ENCODE measurements at regions not wholly inside any gene's neighbourhood (a gene's known extent, or its start where the extent isn't known, plus 50 kb on each side); places are given as distances from the start of the nearest gene placed in this dataset.

DNA sequence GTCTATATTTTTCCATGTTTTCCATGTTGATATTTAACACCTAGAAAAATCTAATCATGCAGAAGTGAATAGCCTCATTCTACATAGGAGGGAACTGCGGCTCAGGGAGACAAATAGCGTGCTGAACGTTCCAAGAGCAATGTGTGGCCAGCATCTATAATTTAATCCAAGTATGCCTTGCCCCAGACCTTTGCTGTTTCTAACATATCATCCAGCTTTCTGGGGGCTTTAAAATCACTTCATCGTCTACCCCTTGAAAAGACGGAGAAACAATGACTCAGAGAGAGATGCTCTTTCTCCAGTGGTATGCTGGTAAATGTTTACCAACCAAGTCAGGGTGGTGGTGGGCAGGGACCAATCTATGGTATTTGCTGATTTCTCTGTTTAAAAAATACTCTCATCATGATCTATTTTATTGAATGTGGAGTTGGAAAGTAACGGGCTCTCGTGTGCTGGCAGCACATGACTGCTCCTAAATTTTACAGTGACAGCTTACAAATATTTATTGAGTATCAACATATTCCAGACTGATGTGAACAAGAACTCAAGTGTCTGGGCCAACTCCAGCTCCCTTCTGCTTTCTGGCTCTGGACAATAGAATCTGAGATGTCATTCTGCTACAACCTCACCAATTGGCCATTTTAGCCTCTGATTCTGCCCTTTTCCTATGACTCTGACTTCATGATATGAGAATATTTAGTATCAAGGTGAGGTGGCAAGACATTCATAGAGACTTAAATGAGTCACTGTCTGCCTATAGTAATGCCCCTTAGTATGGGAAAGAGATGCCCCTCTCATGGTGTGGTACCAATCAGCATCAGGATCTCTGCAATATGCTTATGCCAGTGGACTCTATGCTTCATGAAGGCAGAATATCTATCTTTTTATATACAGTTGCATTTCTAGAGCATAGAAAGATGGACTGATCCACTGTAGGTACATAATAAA, 407.4 kb upstream of the TNC start:
- no peak for ATAC-seq
- CTCF ChIA-PET = interaction anchor here (0.6 to 5.1 kb wide), 33 partner anchors 9 to 1120 kb away, joined by 3 to 32 read pairs (median 4); partner anchors contain the start of gene TEX48
- Histone ChIP-seq H3K4me3 (no peak overlapping the region), H3K4me1 (no peaks in the 10 kb centered on the region), H3K9me3 (no peaks in the 10 kb centered on the region), H3K4me2 (no peak overlapping the region), H3K27ac (no peak overlapping the region)
- FAIRE-seq = peak; percentile 36
- WGBS (ENCODE audit: missing lambda C conversion rate) = 49% methylated on average over 7 of the region's 7 CpGs
- POLR2A ChIA-PET = no interaction called here
- TF ChIP-seq POLR2AphosphoS2 (conservative IDR thresholded peaks at IDR 0.05; ENCODE audit: low read length) (no peak), ZC3H11A (IDR thresholded peaks at IDR 0.05) (no peak), CEBPB (IDR thresholded peaks at IDR 0.05) (no peak), TP53 (CRISPR knock-in tag; IDR thresholded peaks at IDR 0.05) (no peak), SMC3 (IDR thresholded peaks at IDR 0.05) (no peak), POLR2A (IDR thresholded peaks at IDR 0.05; ENCODE audit: low read length) (no peak)
- TF ChIP-seq, protein P1, sequence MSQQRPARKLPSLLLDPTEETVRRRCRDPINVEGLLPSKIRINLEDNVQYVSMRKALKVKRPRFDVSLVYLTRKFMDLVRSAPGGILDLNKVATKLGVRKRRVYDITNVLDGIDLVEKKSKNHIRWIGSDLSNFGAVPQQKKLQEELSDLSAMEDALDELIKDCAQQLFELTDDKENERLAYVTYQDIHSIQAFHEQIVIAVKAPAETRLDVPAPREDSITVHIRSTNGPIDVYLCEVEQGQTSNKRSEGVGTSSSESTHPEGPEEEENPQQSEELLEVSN (IDR thresholded peaks at IDR 0.05; ENCODE audit: borderline replicate concordance, low read depth) = no peak
- TF ChIP-seq, protein P2, sequence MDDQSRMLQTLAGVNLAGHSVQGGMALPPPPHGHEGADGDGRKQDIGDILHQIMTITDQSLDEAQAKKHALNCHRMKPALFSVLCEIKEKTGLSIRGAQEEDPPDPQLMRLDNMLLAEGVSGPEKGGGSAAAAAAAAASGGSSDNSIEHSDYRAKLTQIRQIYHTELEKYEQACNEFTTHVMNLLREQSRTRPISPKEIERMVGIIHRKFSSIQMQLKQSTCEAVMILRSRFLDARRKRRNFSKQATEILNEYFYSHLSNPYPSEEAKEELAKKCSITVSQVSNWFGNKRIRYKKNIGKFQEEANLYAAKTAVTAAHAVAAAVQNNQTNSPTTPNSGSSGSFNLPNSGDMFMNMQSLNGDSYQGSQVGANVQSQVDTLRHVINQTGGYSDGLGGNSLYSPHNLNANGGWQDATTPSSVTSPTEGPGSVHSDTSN (IDR thresholded peaks at IDR 0.05) = no peak
- TF ChIP-seq, protein P3, sequence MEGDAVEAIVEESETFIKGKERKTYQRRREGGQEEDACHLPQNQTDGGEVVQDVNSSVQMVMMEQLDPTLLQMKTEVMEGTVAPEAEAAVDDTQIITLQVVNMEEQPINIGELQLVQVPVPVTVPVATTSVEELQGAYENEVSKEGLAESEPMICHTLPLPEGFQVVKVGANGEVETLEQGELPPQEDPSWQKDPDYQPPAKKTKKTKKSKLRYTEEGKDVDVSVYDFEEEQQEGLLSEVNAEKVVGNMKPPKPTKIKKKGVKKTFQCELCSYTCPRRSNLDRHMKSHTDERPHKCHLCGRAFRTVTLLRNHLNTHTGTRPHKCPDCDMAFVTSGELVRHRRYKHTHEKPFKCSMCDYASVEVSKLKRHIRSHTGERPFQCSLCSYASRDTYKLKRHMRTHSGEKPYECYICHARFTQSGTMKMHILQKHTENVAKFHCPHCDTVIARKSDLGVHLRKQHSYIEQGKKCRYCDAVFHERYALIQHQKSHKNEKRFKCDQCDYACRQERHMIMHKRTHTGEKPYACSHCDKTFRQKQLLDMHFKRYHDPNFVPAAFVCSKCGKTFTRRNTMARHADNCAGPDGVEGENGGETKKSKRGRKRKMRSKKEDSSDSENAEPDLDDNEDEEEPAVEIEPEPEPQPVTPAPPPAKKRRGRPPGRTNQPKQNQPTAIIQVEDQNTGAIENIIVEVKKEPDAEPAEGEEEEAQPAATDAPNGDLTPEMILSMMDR (IDR thresholded peaks at IDR 0.05) = no peak
- no peak for DNase-seq (ENCODE audit: low read depth in 1 of 2, low spot score in 1 of 2)

DNA sequence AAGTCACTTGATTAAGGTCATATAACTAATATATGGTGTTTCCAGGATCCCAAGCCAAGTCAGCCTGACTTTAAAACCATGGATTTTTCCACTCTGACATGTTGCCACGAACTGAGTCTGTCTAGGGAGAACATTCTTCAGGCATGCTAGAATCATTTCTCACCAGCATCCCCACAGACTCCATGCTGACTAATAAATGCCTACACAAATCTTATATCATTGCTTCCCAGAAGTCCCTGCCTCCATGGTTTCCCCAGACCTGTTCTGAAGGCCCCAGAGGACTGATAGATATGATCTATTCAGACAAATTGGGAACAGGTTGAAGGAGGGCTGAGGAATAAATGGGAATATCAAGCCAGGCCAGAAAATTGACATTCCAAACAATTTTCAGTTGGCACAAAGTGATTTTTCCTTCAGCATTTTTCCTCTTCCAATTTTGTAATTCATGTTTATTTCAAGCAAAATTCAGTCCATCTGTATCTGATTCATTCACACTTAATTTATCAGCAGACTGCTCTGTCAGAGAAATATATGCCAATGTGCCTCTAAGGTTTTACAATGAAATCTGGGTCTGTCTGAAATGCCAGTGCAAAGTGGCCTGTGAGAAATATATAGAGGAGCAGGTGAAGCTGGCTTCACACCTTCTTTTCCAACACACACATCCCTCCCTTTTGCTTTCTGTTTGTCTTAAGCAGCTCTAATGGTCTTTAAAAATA, 413.6 kb upstream of the TNC start:
- Histone ChIP-seq H3K4me3 (no peak overlapping the region), H3K9me3 (no peaks in the 10 kb centered on the region), H3K27ac (no peak overlapping the region), H3K4me2 (no peak overlapping the region), H3K4me1 (no peaks in the 10 kb centered on the region)
- ATAC-seq (no peak), FAIRE-seq (no peak), DNase-seq (ENCODE audit: low read depth in 1 of 2, low spot score in 1 of 2) (no peak)
- TF ChIP-seq, protein P4, sequence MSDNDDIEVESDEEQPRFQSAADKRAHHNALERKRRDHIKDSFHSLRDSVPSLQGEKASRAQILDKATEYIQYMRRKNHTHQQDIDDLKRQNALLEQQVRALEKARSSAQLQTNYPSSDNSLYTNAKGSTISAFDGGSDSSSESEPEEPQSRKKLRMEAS (IDR thresholded peaks at IDR 0.05) = no peak
- TF ChIP-seq JUN (IDR thresholded peaks at IDR 0.05) (no peak), EP300 (IDR thresholded peaks at IDR 0.05) (no peak), BHLHE40 (IDR thresholded peaks at IDR 0.05; ENCODE audit: low read depth, low read length) (no peak), RCOR1 (IDR thresholded peaks at IDR 0.05; ENCODE audit: low read depth, low read length) (no peak), ZSCAN20 (CRISPR knock-in tag; IDR thresholded peaks at IDR 0.05) (no peak), KDM1A (IDR thresholded peaks at IDR 0.05; ENCODE audit: low read depth) (no peak), RFX5 (IDR thresholded peaks at IDR 0.05) (no peak), CBX2 (IDR thresholded peaks at IDR 0.05; ENCODE audit: borderline replicate concordance, low read depth) (no peak), FOSB (CRISPR knock-in tag; IDR thresholded peaks at IDR 0.05) (no peak), JUNB (IDR thresholded peaks at IDR 0.05) (no peak)
- TF ChIP-seq, protein P1 (IDR thresholded peaks at IDR 0.05; ENCODE audit: borderline replicate concordance, low read depth) = no peak
- TF ChIP-seq, protein P5, sequence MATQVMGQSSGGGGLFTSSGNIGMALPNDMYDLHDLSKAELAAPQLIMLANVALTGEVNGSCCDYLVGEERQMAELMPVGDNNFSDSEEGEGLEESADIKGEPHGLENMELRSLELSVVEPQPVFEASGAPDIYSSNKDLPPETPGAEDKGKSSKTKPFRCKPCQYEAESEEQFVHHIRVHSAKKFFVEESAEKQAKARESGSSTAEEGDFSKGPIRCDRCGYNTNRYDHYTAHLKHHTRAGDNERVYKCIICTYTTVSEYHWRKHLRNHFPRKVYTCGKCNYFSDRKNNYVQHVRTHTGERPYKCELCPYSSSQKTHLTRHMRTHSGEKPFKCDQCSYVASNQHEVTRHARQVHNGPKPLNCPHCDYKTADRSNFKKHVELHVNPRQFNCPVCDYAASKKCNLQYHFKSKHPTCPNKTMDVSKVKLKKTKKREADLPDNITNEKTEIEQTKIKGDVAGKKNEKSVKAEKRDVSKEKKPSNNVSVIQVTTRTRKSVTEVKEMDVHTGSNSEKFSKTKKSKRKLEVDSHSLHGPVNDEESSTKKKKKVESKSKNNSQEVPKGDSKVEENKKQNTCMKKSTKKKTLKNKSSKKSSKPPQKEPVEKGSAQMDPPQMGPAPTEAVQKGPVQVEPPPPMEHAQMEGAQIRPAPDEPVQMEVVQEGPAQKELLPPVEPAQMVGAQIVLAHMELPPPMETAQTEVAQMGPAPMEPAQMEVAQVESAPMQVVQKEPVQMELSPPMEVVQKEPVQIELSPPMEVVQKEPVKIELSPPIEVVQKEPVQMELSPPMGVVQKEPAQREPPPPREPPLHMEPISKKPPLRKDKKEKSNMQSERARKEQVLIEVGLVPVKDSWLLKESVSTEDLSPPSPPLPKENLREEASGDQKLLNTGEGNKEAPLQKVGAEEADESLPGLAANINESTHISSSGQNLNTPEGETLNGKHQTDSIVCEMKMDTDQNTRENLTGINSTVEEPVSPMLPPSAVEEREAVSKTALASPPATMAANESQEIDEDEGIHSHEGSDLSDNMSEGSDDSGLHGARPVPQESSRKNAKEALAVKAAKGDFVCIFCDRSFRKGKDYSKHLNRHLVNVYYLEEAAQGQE (IDR thresholded peaks at IDR 0.05) = no peak
- TF ChIP-seq, protein P6, sequence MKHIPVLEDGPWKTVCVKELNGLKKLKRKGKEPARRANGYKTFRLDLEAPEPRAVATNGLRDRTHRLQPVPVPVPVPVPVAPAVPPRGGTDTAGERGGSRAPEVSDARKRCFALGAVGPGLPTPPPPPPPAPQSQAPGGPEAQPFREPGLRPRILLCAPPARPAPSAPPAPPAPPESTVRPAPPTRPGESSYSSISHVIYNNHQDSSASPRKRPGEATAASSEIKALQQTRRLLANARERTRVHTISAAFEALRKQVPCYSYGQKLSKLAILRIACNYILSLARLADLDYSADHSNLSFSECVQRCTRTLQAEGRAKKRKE (CRISPR knock-in tag; IDR thresholded peaks at IDR 0.05; ENCODE audit: low read depth) = no peak
- TF ChIP-seq, protein P7, sequence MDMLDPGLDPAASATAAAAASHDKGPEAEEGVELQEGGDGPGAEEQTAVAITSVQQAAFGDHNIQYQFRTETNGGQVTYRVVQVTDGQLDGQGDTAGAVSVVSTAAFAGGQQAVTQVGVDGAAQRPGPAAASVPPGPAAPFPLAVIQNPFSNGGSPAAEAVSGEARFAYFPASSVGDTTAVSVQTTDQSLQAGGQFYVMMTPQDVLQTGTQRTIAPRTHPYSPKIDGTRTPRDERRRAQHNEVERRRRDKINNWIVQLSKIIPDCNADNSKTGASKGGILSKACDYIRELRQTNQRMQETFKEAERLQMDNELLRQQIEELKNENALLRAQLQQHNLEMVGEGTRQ (IDR thresholded peaks at IDR 0.05) = no peak
- CTCF ChIA-PET = no interaction called here
- POLR2A ChIA-PET = no interaction called here
- 13% methylated on average over 1 of the region's 1 CpG for WGBS (ENCODE audit: missing lambda C conversion rate)
